SU-DHL-6 (cell line): ENCODE measurements at regions not wholly inside any gene's neighbourhood (a gene's known extent, or its start where the extent isn't known, plus 50 kb on each side); places are given as distances from the start of the nearest gene placed in this dataset.

Experiments used
- CTCF ChIP-seq: fragments of 200-600 bp; sonication (generic); IDR thresholded peaks from one replicate; pipeline ENCODE4 v1.5.1; 2017; ENCODE audit warnings: antibody characterized with exemption, mild to moderate bottlenecking, low read length, moderate library complexity; ENCODE audit not compliant: insufficient read depth, poor library complexity, severe bottlenecking
- EZH2phosphoT487 ChIP-seq: fragments of 200-600 bp; sonication (generic), shearing (Covaris generic); conservative IDR thresholded peaks from 2 replicates; pipeline ENCODE4 v1.6.1; 2018; ENCODE audit warnings: mild to moderate bottlenecking, antibody characterized with exemption, low read length, moderate library complexity, mixed read lengths

DNA sequence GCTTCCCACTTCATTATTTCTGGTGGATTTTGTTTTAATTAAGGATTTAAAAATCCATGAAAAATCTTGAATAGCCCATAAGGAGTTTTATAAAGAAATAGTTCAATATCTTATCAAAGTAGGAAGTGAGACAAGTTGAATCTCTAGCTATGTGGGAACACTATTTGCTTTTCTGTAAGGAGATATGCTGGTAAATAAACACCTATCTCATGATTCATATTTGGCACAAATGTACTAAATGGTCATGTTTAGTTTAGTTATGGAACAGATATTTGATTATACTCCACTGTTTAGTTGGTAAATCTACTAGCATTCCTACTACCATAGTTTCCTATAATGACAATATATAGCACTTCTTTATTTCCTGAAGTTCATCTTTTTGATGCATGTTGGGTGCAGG lies 239.9 kb upstream of the CEP162 start:
- TF ChIP-seq CTCF (no peak), EZH2phosphoT487 (no peak)
